ENCODE measurements at regions not wholly inside any gene's neighbourhood (a gene's known extent, or its start where the extent isn't known, plus 50 kb on each side); places are given as distances from the start of the nearest gene placed in this dataset.
A peak's percentile ranks its signal among the peaks of the same experiment; 100 is the strongest.

GRCh38 chr5:6806668-6807067 is 93.4 kb downstream of the TENT4A start:
- no peak for DNase-seq

GRCh38 chr5:6808462-6808861 is 95.2 kb downstream of the TENT4A start:
- DNase-seq = no peak

GRCh38 chr5:6810641-6811405 is 97.6 kb downstream of the TENT4A start:
- DNase-seq = no peak

GRCh38 chr5:6812091-6812490 is 98.9 kb downstream of the TENT4A start:
- DNase-seq = no peak

- DNase-seq = no peak
Observed at GRCh38 chr5:6812800-6813731, 99.8 kb downstream of the TENT4A start.

GRCh38 chr5:6814816-6815215 is 101.6 kb downstream of the TENT4A start:
- no peak for DNase-seq

GRCh38 chr5:6818594-6819511 is 105.6 kb downstream of the TENT4A start:
- peak; percentile 17 for DNase-seq

GRCh38 chr5:6819521-6819920 is 106.3 kb downstream of the TENT4A start:
- DNase-seq = no peak

GRCh38 chr5:6820851-6821479 is 107.7 kb downstream of the TENT4A start:
- no peak for DNase-seq

- DNase-seq = no peak
Observed at GRCh38 chr5:6822068-6822467, 108.8 kb downstream of the TENT4A start.

- no peak for DNase-seq
Observed at GRCh38 chr5:6822556-6823343, 109.5 kb downstream of the TENT4A start.

- no peak for DNase-seq
Observed at GRCh38 chr5:6823996-6824395, 110.8 kb downstream of the TENT4A start.

- no peak for DNase-seq
Observed at GRCh38 chr5:6825678-6826244, 112.5 kb downstream of the TENT4A start.

- DNase-seq = no peak
Observed at GRCh38 chr5:6826756-6827155, 113.5 kb downstream of the TENT4A start.

GRCh38 chr5:6827526-6828219 is 114.4 kb downstream of the TENT4A start:
- peak; percentile 10 for DNase-seq

GRCh38 chr5:6829150-6829784 is 116.0 kb downstream of the TENT4A start:
- DNase-seq = no peak

- DNase-seq = no peak
Observed at GRCh38 chr5:6830643-6831239, 117.5 kb downstream of the TENT4A start.

- DNase-seq = no peak
Observed at GRCh38 chr5:6831678-6832671, 118.7 kb downstream of the TENT4A start.

Measured in NCI-H2227 treated with DMSO at 0.1 percent for 48 hours (cell line).